IMR-90 (cell line): ENCODE measurements at regions not wholly inside any gene's neighbourhood (a gene's known extent, or its start where the extent isn't known, plus 50 kb on each side); places are given as distances from the start of the nearest gene placed in this dataset.

Experiments
- ATAC-seq: fragments of 200-7000 bp; cut with Tn5 transposase; 2 replicates; pipeline ENCODE4 v1.9.1; 2020; ENCODE audit warnings: low read depth, mild to moderate bottlenecking, moderate library complexity
- BruUV-seq: library from RNA; stranded (reverse); fragments of 400-500 nt; replicated peaks from 2 replicates; lab custom pipeline; 2021; lab: Mats Ljungman, UMichigan
- CTCF ChIA-PET: fragments of 300-600 bp; formaldehyde crosslinking; extraction: SDS; loops from one replicate; lab custom pipeline; 2021; ENCODE audit warnings: antibody characterized with exemption; lab: Yijun Ruan, JAX
- POLR2A ChIA-PET: fragments of 300-600 bp; sonication (Branson Sonifier 250); formaldehyde crosslinking; loops from one replicate; lab custom pipeline; 2022; ENCODE audit warnings: antibody characterized with exemption; ENCODE audit not compliant: unreplicated experiment; lab: Charles Lee
- DNase-seq: peaks from one replicate; pipeline ENCODE4 v3.0.0; 2013
- H2AFZ ChIP-seq: replicated peaks from 2 replicates; pipeline ENCODE3; 2013; ENCODE audit warnings: low read length, mild to moderate bottlenecking; ENCODE audit not compliant: poor library complexity
- H2AK5ac ChIP-seq: 2 replicates; pipeline ENCODE4 v1.6.1; 2013; ENCODE audit warnings: low read depth, low read length, inconsistent platforms
- H2AK9ac ChIP-seq: replicated peaks from 2 replicates; pipeline ENCODE3; 2013; ENCODE audit warnings: mild to moderate bottlenecking, low read depth, low read length, moderate library complexity; ENCODE audit not compliant: poor library complexity
- H2BK120ac ChIP-seq: 2 replicates; pipeline ENCODE4 v1.6.1; 2013; ENCODE audit warnings: low read depth, low read length, inconsistent platforms
- H2BK15ac ChIP-seq: 3 replicates; pipeline ENCODE4 v1.6.1; 2013; ENCODE audit warnings: low read depth, low read length, inconsistent platforms
- H2BK20ac ChIP-seq: 2 replicates; pipeline ENCODE4 v1.6.1; 2013; ENCODE audit warnings: low read depth, mild to moderate bottlenecking, inconsistent platforms, low read length, moderate library complexity
- H2BK5ac ChIP-seq: 2 replicates; pipeline ENCODE4 v1.6.1; 2013; ENCODE audit warnings: mild to moderate bottlenecking, low read depth, low read length, inconsistent platforms; ENCODE audit not compliant: poor library complexity, severe bottlenecking
- H3K14ac ChIP-seq: replicated peaks from 2 replicates; pipeline ENCODE4 v1.6.1; 2013; ENCODE audit warnings: low read depth, low read length, inconsistent platforms
- H3K18ac ChIP-seq: 2 replicates; pipeline ENCODE4 v1.6.1; 2013; ENCODE audit warnings: low read depth, low read length, control low read depth
- H3K23ac ChIP-seq: 2 replicates; pipeline ENCODE4 v1.6.1; 2013; ENCODE audit warnings: low read depth, low read length, inconsistent platforms
- H3K27ac ChIP-seq: 2 replicates; pipeline ENCODE4 v1.5.1; 2013; ENCODE audit warnings: mild to moderate bottlenecking, control low read depth, low read length; ENCODE audit not compliant: insufficient read depth
- H3K27me3 ChIP-seq: 2 replicates; pipeline ENCODE4 v1.6.1; 2013; ENCODE audit warnings: low read length; ENCODE audit not compliant: control insufficient read depth, insufficient read depth
- H3K36me3 ChIP-seq: 2 replicates; pipeline ENCODE4 v1.6.1; 2013; ENCODE audit warnings: low read length, mixed read lengths; ENCODE audit not compliant: control insufficient read depth, insufficient read depth
- H3K4ac ChIP-seq: 2 replicates; pipeline ENCODE4 v1.6.1; 2013; ENCODE audit warnings: low read depth, low read length, inconsistent platforms
- H3K4me1 ChIP-seq: 2 replicates; pipeline ENCODE4 v1.6.1; 2013; ENCODE audit warnings: low read length, mixed read lengths; ENCODE audit not compliant: control insufficient read depth, insufficient read depth
- H3K4me2 ChIP-seq: 2 replicates; pipeline ENCODE4 v1.6.1; 2013; ENCODE audit warnings: low read depth, mild to moderate bottlenecking, control low read depth, low read length, moderate library complexity
- H3K4me3 ChIP-seq: 2 replicates; pipeline ENCODE4 v1.5.1; 2013; ENCODE audit warnings: low read depth, mild to moderate bottlenecking, control low read depth, low read length, moderate library complexity; ENCODE audit not compliant: insufficient read depth
- H3K56ac ChIP-seq: 2 replicates; pipeline ENCODE4 v1.6.1; 2013; ENCODE audit warnings: low read length, inconsistent platforms; ENCODE audit not compliant: insufficient read depth; ENCODE audit errors: extremely low read depth
- H3K79me1 ChIP-seq, 2 experiments: 2 replicates each; pipeline ENCODE4 v1.6.1; 2013; ENCODE audit warnings: low read length in 2 of 2, inconsistent platforms in 1 of 2, low read depth in 1 of 2
- H3K9ac ChIP-seq: 2 replicates; pipeline ENCODE4 v1.6.1; 2013; ENCODE audit warnings: low read depth, low read length, control low read depth
- H3K9me1 ChIP-seq: 2 replicates; pipeline ENCODE4 v1.6.1; 2013; ENCODE audit warnings: low read length, inconsistent platforms; ENCODE audit not compliant: insufficient read depth
- H3K9me3 ChIP-seq: 2 replicates; pipeline ENCODE4 v1.6.1; 2013; ENCODE audit warnings: low read length; ENCODE audit not compliant: control insufficient read depth, insufficient read depth
- H4K20me1 ChIP-seq: 2 replicates; pipeline ENCODE4 v1.6.1; 2013; ENCODE audit warnings: low read length, inconsistent platforms; ENCODE audit not compliant: insufficient read depth
- H4K5ac ChIP-seq: 2 replicates; pipeline ENCODE4 v1.6.1; 2013; ENCODE audit warnings: mild to moderate bottlenecking, low read depth, low read length, control low read depth
- H4K8ac ChIP-seq, 2 experiments: 2 replicates each; pipeline ENCODE4 v1.6.1; 2013; ENCODE audit warnings: low read depth in 2 of 2, low read length in 2 of 2, control low read depth in 1 of 2, inconsistent platforms in 1 of 2
- H4K91ac ChIP-seq: 2 replicates; pipeline ENCODE4 v1.6.1; 2013; ENCODE audit warnings: low read depth, low read length, inconsistent platforms; ENCODE audit not compliant: insufficient read depth
- BHLHE40 ChIP-seq: fragments of 150-350 bp; IDR thresholded peaks from 2 replicates; pipeline ENCODE4 v1.6.1; 2016; ENCODE audit warnings: mild to moderate bottlenecking, low read depth, low read length
- CEBPB ChIP-seq: IDR thresholded peaks from 2 replicates; pipeline ENCODE4 v1.6.1; 2012; ENCODE audit warnings: low read depth, low read length, improper control_type of control experiment
- CHD1 ChIP-seq: IDR thresholded peaks from 2 replicates; pipeline ENCODE4 v1.6.1; 2012; ENCODE audit warnings: low read depth, low read length, improper control_type of control experiment
- CTCF ChIP-seq: conservative IDR thresholded peaks from 2 replicates; pipeline ENCODE4 v1.5.1; 2012; ENCODE audit warnings: mild to moderate bottlenecking, low read depth, low read length, improper control_type of control experiment
- ELK1 ChIP-seq: fragments of 150-350 bp; IDR thresholded peaks from 2 replicates; pipeline ENCODE4 v1.6.1; 2016; ENCODE audit warnings: low read depth, mild to moderate bottlenecking, low read length, moderate library complexity, borderline replicate concordance
- FOS ChIP-seq: fragments of 150-350 bp; IDR thresholded peaks from 2 replicates; pipeline ENCODE4 v1.6.1; 2016; ENCODE audit warnings: low read depth, low read length
- MAFK ChIP-seq: IDR thresholded peaks from 2 replicates; pipeline ENCODE4 v1.6.1; 2012; ENCODE audit warnings: low read depth, low read length, improper control_type of control experiment
- MAZ ChIP-seq: IDR thresholded peaks from 2 replicates; pipeline ENCODE4 v1.6.1; 2012; ENCODE audit warnings: low read depth, mild to moderate bottlenecking, low read length, improper control_type of control experiment, moderate library complexity, borderline replicate concordance
- MXI1 ChIP-seq: IDR thresholded peaks from 2 replicates; pipeline ENCODE4 v1.6.1; 2012; ENCODE audit warnings: low read depth, mild to moderate bottlenecking, low read length, moderate library complexity, borderline replicate concordance
- NFE2L2 ChIP-seq: fragments of 150-350 bp; IDR thresholded peaks from 2 replicates; pipeline ENCODE4 v1.6.1; 2016; ENCODE audit warnings: low read depth, mild to moderate bottlenecking, low read length
- POLR2A ChIP-seq: IDR thresholded peaks from 2 replicates; pipeline ENCODE4 v1.6.1; 2012; ENCODE audit warnings: mild to moderate bottlenecking, low read depth, low read length
- RAD21 ChIP-seq: IDR thresholded peaks from 2 replicates; pipeline ENCODE4 v1.6.1; 2012; ENCODE audit warnings: low read length, improper control_type of control experiment
- RCOR1 ChIP-seq: IDR thresholded peaks from 2 replicates; pipeline ENCODE4 v1.6.1; 2012; ENCODE audit warnings: mild to moderate bottlenecking, low read length, improper control_type of control experiment; ENCODE audit not compliant: insufficient replicate concordance
- RFX5 ChIP-seq: IDR thresholded peaks from 2 replicates; pipeline ENCODE4 v1.8.0; 2012; ENCODE audit warnings: low read depth, mild to moderate bottlenecking, low read length, moderate library complexity
- SMC3 ChIP-seq: fragments of 150-350 bp; IDR thresholded peaks from 2 replicates; pipeline ENCODE4 v1.6.1; 2016; ENCODE audit warnings: low read depth, mild to moderate bottlenecking, antibody characterized with exemption, low read length, moderate library complexity
- USF2 ChIP-seq: fragments of 150-350 bp; IDR thresholded peaks from 2 replicates; pipeline ENCODE4 v1.6.1; 2017; ENCODE audit warnings: mild to moderate bottlenecking, antibody characterized with exemption, low read length, low read depth
- WGBS, 2 experiments: methylation state at CpG; one replicate each; pipeline versions ENCODE4 v1.1.5 to v1.1.7; 2013; ENCODE audit warnings: missing lambda C conversion rate in 2 of 2; ENCODE audit not compliant: insufficient read length in 1 of 2; ENCODE audit errors: extremely low coverage in 2 of 2; 5-methylcytosine and 5-hydroxymethylcytosine counted together
- dilution Hi-C: fragments of 300-500 bp; cut with HindIII; formaldehyde crosslinking; loops from one replicate; pipeline ENCODE4 v1.14.3; 2018; ENCODE audit warnings: low sequenced_read_pairs; ENCODE audit not compliant: unreplicated experiment
- in situ Hi-C: fragments of 300-500 bp; cut with MboI; formaldehyde crosslinking; loops from 3 replicates; pipeline ENCODE4 v1.14.3; 2019; ENCODE audit warnings: low sequenced_read_pairs, inconsistent platforms, mixed read lengths
- intact Hi-C: fragments of 100-400 bp; cut with micrococcal nuclease; formaldehyde crosslinking; loops from 2 replicates; pipeline ENCODE4 v1.10.0; 2022

GRCh38 chr15:79192462-79193036, 90.0 kb upstream of the ANKRD34C start:
- CTCF ChIA-PET: no interaction called here

More at GRCh38 chr15:79192462-79193036, 90.0 kb upstream of the ANKRD34C start:
- no peak overlapping the region for H3K23ac ChIP-seq
- DNase-seq (peak; percentile 8), ATAC-seq (no peak)
- no TSS peak for BruUV-seq
- no peaks in the 10 kb centered on the region for H3K79me1 ChIP-seq
- H2BK20ac ChIP-seq: no peak overlapping the region
- H3K27ac ChIP-seq: no peak overlapping the region
- dilution Hi-C loops: no loop called here
- H3K4me3 ChIP-seq: no peak overlapping the region
- no peak overlapping the region for H3K4me2 ChIP-seq
- H3K14ac ChIP-seq: no peak overlapping the region
- H2AK5ac ChIP-seq: no peak overlapping the region
- POLR2A ChIA-PET: no interaction called here
- no peak overlapping the region for H3K9ac ChIP-seq
- peak overlapping the region; percentile 0 for H2AFZ ChIP-seq
- no peaks in the 10 kb centered on the region for H3K36me3 ChIP-seq
- no peaks in the 10 kb centered on the region for H3K9me1 ChIP-seq
- H4K20me1 ChIP-seq: no peaks in the 10 kb centered on the region
- intact Hi-C loops: no loop called here
- H3K56ac ChIP-seq: no peak overlapping the region
- TF ChIP-seq CEBPB (no peak), SMC3 (no peak), RFX5 (no peak), POLR2A (no peak), MAFK (no peak), CTCF (no peak), NFE2L2 (no peak), USF2 (no peak), CHD1 (no peak), BHLHE40 (no peak), ELK1 (no peak), RAD21 (no peak), FOS (no peak), MAZ (no peak), RCOR1 (no peak), MXI1 (no peak)
- no peak overlapping the region for H2AK9ac ChIP-seq
- peaks cover 30% of the 10 kb centered on the region for H3K27me3 ChIP-seq
- no peak overlapping the region for H2BK5ac ChIP-seq
- no peak overlapping the region for H4K8ac ChIP-seq
- in situ Hi-C loops: no loop called here
- H4K91ac ChIP-seq: no peak overlapping the region
- H2BK15ac ChIP-seq: no peak overlapping the region
- no peak overlapping the region for H3K4ac ChIP-seq
- no peak overlapping the region for H3K18ac ChIP-seq
- no peak overlapping the region for H4K5ac ChIP-seq
- WGBS, 2 experiments: 35% methylated on average over 7 of the region's 10 CpGs; no CpG with 5 or more reads in 1 of the 2 experiments
- no peaks in the 10 kb centered on the region for H3K9me3 ChIP-seq
- H2BK120ac ChIP-seq: no peak overlapping the region
- no peaks in the 10 kb centered on the region for H3K4me1 ChIP-seq
